Activated CD4-positive, alpha-beta memory T cell treated with anti-CD3 and anti-CD28 coated beads, Interleukin-2, amount 10 ng/mL, durations not matched to agents 7 days and 5 days (primary cell): ENCODE measurements at regions not wholly inside any gene's neighbourhood (a gene's known extent, or its start where the extent isn't known, plus 50 kb on each side); places are given as distances from the start of the nearest gene placed in this dataset.

Experiments used
- CTCF ChIA-PET: fragments of 350-600 bp; sonication (Branson Sonifier 250); formaldehyde crosslinking; loops from one replicate; lab custom pipeline; 2021; ENCODE audit warnings: antibody characterized with exemption, inconsistent platforms; lab: Charles Lee
- POLR2A ChIA-PET: fragments of 350-600 bp; sonication (Branson Sonifier 250); formaldehyde crosslinking; loops from one replicate; lab custom pipeline; 2021; ENCODE audit warnings: antibody characterized with exemption; lab: Charles Lee
- DNase-seq: peaks from one replicate; pipeline ENCODE4 v3.0.0-alpha.2; 2020
- H3K27ac Mint-ChIP-seq: one replicate; pipeline ENCODE4 v1.8.0; 2021; ENCODE audit warnings: mild to moderate bottlenecking, mixed read lengths
- H3K27me3 Mint-ChIP-seq: one replicate; pipeline ENCODE4 v1.8.0; 2021; ENCODE audit warnings: mixed read lengths
- H3K36me3 Mint-ChIP-seq: one replicate; pipeline ENCODE4 v1.8.0; 2021; ENCODE audit warnings: low read depth, mixed read lengths
- H3K4me1 Mint-ChIP-seq: one replicate; pipeline ENCODE4 v1.8.0; 2021; ENCODE audit warnings: mixed read lengths
- H3K4me3 Mint-ChIP-seq: one replicate; pipeline ENCODE4 v1.8.0; 2021; ENCODE audit warnings: mild to moderate bottlenecking, mixed read lengths
- H3K9me3 Mint-ChIP-seq: one replicate; pipeline ENCODE4 v1.8.0; 2021; ENCODE audit warnings: mixed read lengths

DNA sequence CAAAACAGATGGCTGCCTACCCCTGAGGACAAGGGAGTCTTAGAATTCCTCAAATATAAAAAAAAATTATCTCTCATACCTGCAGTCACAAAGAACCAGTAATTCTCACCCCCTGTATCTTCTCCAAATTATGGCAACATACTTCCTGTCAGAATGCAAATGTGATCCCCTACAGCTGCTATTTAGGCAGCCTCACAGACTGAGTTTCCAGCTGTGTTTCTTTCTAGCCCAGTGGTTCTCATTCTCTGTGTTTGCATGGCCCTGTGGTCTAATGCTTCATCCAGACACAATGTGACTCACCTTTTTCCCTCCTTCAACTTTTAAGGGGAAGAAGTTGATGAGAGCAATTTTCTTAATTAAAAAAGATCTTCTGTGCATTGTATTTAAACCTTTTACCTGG, 726.3 kb downstream of the TSN start:
- DNase-seq, result no peak
- no peaks in the 10 kb centered on the region for H3K27me3 Mint-ChIP-seq
- ChIA-PET CTCF (no interaction called here), POLR2A (no interaction called here)
- no peak overlapping the region for H3K27ac Mint-ChIP-seq
- H3K4me1 Mint-ChIP-seq, result no peaks in the 10 kb centered on the region
- H3K9me3 Mint-ChIP-seq, result no peaks in the 10 kb centered on the region
- H3K4me3 Mint-ChIP-seq, result no peak overlapping the region
- H3K36me3 Mint-ChIP-seq, result no peaks in the 10 kb centered on the region

- no peaks in the 10 kb centered on the region for H3K4me1 Mint-ChIP-seq
- H3K27ac Mint-ChIP-seq, result no peak overlapping the region
- H3K36me3 Mint-ChIP-seq, result no peaks in the 10 kb centered on the region
- ChIA-PET CTCF (no interaction called here), POLR2A (no interaction called here)
- no peaks in the 10 kb centered on the region for H3K27me3 Mint-ChIP-seq
- DNase-seq, result no peak
- H3K4me3 Mint-ChIP-seq, result no peak overlapping the region
- no peaks in the 10 kb centered on the region for H3K9me3 Mint-ChIP-seq
These were observed 730.6 kb downstream of the TSN start for GRCh38 chr2:122486086-122486485.

DNA sequence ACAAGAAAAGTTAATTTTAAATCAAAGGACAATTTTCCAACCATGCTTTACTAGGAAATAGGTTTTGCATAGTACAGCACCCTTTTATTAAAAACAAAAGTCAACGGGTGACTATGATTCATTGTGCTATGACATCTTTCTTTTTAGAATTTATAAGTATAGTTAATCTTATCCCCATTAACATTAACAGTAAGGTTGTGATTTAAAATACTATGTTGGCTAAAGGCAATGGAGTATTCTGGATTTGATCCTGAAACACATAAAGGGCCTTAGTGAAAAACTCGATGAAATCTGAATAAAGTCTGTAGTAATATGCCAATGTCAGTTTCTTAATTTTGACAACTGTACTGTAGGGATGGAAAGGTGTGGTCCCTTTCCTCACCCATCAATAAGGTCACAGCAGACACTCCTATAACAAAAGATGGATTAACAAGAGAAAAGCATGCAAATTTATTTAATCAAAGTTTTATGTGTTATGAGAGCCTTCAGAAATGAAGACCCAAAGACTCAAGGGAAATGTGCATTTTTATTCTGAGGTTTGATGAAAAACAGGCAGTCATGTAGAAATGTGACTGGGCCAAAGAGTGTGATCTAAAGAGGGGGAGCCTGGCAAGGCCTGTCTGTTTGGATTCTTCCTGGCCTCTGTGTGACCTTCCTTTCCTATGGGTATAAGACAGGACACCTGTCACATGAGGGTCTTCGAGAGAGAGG, 731.4 kb downstream of the TSN start:
- H3K27me3 Mint-ChIP-seq, result no peaks in the 10 kb centered on the region
- POLR2A ChIA-PET, result no interaction called here

GRCh38 chr2:122491011-122491410, 735.6 kb downstream of the TSN start:
- H3K27me3 Mint-ChIP-seq, result no peaks in the 10 kb centered on the region
- DNase-seq, result no peak
- ChIA-PET CTCF (no interaction called here), POLR2A (no interaction called here)
- no peaks in the 10 kb centered on the region for H3K4me1 Mint-ChIP-seq
- no peaks in the 10 kb centered on the region for H3K36me3 Mint-ChIP-seq
- no peak overlapping the region for H3K4me3 Mint-ChIP-seq
- peaks cover 2% of the 10 kb centered on the region for H3K9me3 Mint-ChIP-seq
- no peak overlapping the region for H3K27ac Mint-ChIP-seq

More for the DNA sequence above, 731.4 kb downstream of the TSN start:
- Mint-ChIP-seq H3K27ac (no peak overlapping the region), H3K4me3 (no peak overlapping the region), H3K36me3 (no peaks in the 10 kb centered on the region), H3K4me1 (no peaks in the 10 kb centered on the region), H3K9me3 (no peaks in the 10 kb centered on the region)
- no peak for DNase-seq
- CTCF ChIA-PET, result no interaction called here

DNA sequence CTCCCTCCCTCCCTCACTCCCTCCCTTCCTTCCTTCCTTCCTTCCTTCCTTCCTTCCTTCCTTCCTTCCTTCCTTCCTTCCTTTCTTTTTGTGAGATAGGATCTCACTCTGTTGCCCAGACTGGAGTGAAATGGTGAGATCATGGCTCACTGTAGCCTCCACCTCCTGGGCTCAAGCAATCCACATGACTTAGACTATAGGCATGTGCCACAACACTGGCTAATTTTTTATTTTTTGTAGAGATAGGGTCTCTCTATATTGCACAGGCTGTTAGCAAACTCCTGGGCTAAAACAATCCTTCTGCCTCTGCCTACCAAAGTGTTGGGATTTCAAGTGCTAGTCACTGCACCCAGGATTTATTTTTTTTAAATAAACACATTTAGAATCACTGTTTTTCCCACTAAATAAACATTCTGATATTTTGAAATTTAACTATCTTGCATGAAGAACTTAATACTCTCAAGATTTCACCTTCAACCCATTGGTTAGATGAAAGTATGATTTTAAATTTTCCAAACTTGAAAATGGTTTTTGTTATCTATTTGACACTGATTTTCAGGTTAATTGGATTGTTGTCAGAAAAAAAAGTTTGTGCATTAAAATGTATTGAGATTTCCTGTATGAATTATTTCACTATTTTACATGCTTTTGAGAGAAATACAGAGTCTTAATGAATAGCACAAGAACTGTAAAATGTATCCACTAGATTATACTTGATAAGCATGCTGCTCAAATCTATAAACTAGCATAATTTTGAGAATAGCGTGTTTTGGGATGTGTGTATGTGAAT, 745.1 kb downstream of the TSN start:
- Mint-ChIP-seq H3K4me3 (no peak overlapping the region), H3K27me3 (no peaks in the 10 kb centered on the region), H3K4me1 (no peaks in the 10 kb centered on the region), H3K27ac (no peak overlapping the region), H3K9me3 (peaks cover 3% of the 10 kb centered on the region), H3K36me3 (no peaks in the 10 kb centered on the region)
- POLR2A ChIA-PET, result no interaction called here
- CTCF ChIA-PET, result no interaction called here
- no peak for DNase-seq

DNA sequence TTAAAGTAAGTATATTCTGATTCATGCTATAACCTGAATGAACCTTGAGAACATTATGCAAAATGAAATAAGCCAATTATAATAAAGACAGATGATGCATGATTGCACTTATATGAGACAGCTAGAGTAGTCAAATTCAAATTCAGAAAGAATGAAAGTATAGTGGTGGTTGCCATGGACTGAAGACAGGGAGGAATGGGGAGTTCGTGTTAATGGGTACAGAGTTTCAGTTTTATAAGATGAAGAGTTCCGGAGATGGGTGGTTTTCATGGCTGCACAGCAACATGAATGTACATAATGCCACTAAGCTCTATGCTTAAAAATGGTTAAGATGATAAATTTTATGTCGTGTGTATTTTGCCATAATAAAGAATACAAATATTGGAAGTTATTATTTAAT, 751.2 kb downstream of the TSN start:
- ChIA-PET CTCF (no interaction called here), POLR2A (no interaction called here)
- Mint-ChIP-seq H3K36me3 (no peaks in the 10 kb centered on the region), H3K4me1 (no peaks in the 10 kb centered on the region), H3K27me3 (no peaks in the 10 kb centered on the region), H3K4me3 (no peak overlapping the region), H3K27ac (no peak overlapping the region), H3K9me3 (no peaks in the 10 kb centered on the region)
- DNase-seq, result no peak

DNA sequence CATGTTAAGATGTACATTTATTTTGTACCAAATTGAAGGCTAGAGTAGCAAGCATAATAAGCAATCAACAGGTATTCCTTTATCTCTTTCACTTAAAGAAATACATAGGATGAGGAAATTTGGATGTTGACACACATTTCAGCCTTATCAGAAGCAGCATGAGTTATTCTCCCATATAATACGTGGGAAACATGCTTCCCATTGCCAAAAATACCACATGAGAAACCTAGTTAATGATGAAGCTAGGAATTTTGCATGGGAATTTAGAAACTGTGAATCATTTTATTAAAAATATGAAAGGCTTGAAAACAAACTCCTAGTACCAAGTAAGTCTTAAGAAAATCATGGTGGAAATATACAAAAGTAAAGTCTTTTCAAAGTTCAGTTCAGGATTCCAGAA, 751.8 kb downstream of the TSN start:
- POLR2A ChIA-PET, result no interaction called here
- Mint-ChIP-seq H3K27me3 (no peaks in the 10 kb centered on the region), H3K36me3 (no peaks in the 10 kb centered on the region), H3K9me3 (no peaks in the 10 kb centered on the region), H3K4me1 (no peaks in the 10 kb centered on the region), H3K27ac (no peak overlapping the region), H3K4me3 (no peak overlapping the region)
- no peak for DNase-seq
- CTCF ChIA-PET, result no interaction called here

- no peak overlapping the region for H3K4me3 Mint-ChIP-seq
- no peaks in the 10 kb centered on the region for H3K27me3 Mint-ChIP-seq
- H3K27ac Mint-ChIP-seq, result no peak overlapping the region
- no peaks in the 10 kb centered on the region for H3K4me1 Mint-ChIP-seq
- CTCF ChIA-PET, result no interaction called here
- H3K36me3 Mint-ChIP-seq, result no peaks in the 10 kb centered on the region
- H3K9me3 Mint-ChIP-seq, result peaks cover 13% of the 10 kb centered on the region
- POLR2A ChIA-PET, result no interaction called here
- no peak for DNase-seq
These were observed 756.6 kb downstream of the TSN start for GRCh38 chr2:122512091-122512490.

DNA sequence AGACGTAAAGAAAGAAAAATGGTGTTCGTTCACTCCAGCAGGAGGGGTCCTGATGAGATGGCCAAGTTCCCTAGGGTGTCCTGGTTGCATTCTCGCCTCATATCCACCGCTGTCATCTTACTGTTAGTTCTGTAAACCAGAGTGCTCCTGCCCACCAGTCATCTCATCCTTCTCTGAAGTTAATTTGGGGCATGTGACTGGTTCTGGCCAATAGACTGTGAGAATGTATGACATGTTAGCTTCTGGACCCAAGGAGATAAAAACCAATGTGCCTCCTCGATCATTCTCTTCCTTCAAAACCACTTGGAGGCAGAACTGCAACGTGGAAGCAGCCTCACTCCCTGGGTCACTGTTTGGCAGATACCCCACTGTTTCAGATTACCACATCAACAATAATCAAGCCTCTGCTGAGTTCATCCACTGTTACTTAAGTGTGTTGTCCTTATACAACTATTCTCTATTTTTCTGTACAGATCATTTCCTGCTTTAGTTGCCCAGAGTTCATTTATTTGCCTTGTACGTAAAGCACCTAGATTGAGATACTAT, 759.1 kb downstream of the TSN start:
- H3K9me3 Mint-ChIP-seq, result peaks cover 13% of the 10 kb centered on the region
- H3K4me1 Mint-ChIP-seq, result no peaks in the 10 kb centered on the region
- no peak for DNase-seq
- H3K36me3 Mint-ChIP-seq, result no peaks in the 10 kb centered on the region
- ChIA-PET CTCF (no interaction called here), POLR2A (no interaction called here)
- no peak overlapping the region for H3K4me3 Mint-ChIP-seq
- H3K27me3 Mint-ChIP-seq, result no peaks in the 10 kb centered on the region
- no peak overlapping the region for H3K27ac Mint-ChIP-seq

GRCh38 chr2:122515731-122516290, 760.4 kb downstream of the TSN start:
- H3K4me1 Mint-ChIP-seq, result no peaks in the 10 kb centered on the region
- no peaks in the 10 kb centered on the region for H3K27me3 Mint-ChIP-seq
- H3K4me3 Mint-ChIP-seq, result no peak overlapping the region
- H3K9me3 Mint-ChIP-seq, result peaks cover 13% of the 10 kb centered on the region
- no peak overlapping the region for H3K27ac Mint-ChIP-seq
- ChIA-PET POLR2A (no interaction called here), CTCF (no interaction called here)
- no peaks in the 10 kb centered on the region for H3K36me3 Mint-ChIP-seq
- no peak for DNase-seq

- no peak overlapping the region for H3K27ac Mint-ChIP-seq
- H3K4me3 Mint-ChIP-seq, result no peak overlapping the region
- no peaks in the 10 kb centered on the region for H3K36me3 Mint-ChIP-seq
- H3K9me3 Mint-ChIP-seq, result peaks cover 13% of the 10 kb centered on the region
- DNase-seq, result no peak
- no peaks in the 10 kb centered on the region for H3K27me3 Mint-ChIP-seq
- no peaks in the 10 kb centered on the region for H3K4me1 Mint-ChIP-seq
- ChIA-PET CTCF (no interaction called here), POLR2A (no interaction called here)
These were observed 761.3 kb downstream of the TSN start for GRCh38 chr2:122516775-122517174.

- Mint-ChIP-seq H3K4me1 (no peaks in the 10 kb centered on the region), H3K4me3 (no peak overlapping the region), H3K27me3 (no peaks in the 10 kb centered on the region), H3K9me3 (peaks cover 3% of the 10 kb centered on the region), H3K36me3 (no peaks in the 10 kb centered on the region), H3K27ac (no peak overlapping the region)
- CTCF ChIA-PET, result interaction anchor here (0.6 kb wide), 1 partner anchor 8 kb away, joined by 7 read pairs; no protein-coding TSS in a partner anchor
- POLR2A ChIA-PET, result no interaction called here
- no peak for DNase-seq
These were observed 763.9 kb downstream of the TSN start for GRCh38 chr2:122519366-122519765.

DNA sequence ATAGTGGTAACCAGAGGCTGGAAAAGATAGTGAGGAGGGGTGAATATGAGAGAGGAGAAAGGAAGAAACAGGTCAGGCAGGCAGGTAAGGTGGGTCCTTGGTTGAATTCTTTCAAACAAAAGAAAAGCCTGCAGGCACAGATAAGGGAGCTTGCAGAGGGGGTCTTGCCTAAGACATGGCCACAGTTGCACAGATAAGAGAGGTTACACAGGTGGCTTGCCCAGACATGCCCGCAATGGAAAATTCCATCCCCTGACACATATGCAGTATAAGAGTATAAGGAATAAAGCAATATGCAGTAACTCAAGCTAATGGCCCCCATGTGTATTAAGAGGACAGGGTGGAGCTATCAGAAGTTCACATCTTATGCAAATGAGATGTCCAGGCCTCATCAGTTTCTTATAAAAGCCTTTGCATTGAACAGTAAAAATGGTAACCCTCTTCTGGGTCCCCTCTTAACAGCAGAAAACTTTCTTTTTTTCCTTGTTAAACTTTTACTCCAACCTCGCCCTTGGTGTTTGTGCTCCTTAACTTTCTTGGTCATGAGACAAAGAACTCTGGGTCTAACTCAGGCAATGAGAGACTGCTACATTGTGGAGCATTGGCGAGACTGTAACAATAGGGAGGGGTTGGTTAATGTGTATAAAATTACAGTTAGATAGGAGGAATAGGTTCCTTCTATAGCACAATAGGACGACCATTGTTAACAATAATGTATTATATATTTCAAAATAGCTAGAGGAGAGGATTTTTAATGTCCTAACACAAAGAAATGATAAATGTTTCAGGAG, 764.6 kb downstream of the TSN start:
- no peak for DNase-seq
- no peaks in the 10 kb centered on the region for H3K36me3 Mint-ChIP-seq
- no peak overlapping the region for H3K27ac Mint-ChIP-seq
- peaks cover 3% of the 10 kb centered on the region for H3K9me3 Mint-ChIP-seq
- H3K27me3 Mint-ChIP-seq, result no peaks in the 10 kb centered on the region
- H3K4me1 Mint-ChIP-seq, result no peaks in the 10 kb centered on the region
- ChIA-PET POLR2A (no interaction called here), CTCF (interaction anchor here (0.6 kb wide), 1 partner anchor 8 kb away, joined by 7 read pairs; no protein-coding TSS in a partner anchor)
- H3K4me3 Mint-ChIP-seq, result no peak overlapping the region
